ENCODE measurements at regions not wholly inside any gene's neighbourhood (a gene's known extent, or its start where the extent isn't known, plus 50 kb on each side); places are given as distances from the start of the nearest gene placed in this dataset.

DNA sequence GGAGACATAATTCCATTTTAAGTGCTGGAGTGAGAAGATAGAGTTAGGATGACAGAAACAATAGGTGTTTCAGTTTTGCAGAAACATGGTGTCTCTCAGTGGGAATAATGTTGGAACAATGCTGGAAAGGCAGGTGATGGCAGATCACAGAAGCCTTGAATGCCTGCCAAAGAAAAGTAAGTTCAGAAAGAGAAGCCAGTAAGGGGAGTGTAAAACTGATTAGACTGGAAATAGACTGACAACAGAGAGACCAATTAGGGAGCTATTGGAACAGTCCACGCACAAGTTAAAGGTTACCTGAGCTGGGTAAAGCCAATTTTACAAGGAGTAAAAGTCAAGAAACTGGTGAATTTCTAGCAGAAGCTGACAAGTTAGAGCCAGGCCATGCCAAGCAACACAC, 142.9 kb downstream of the TFAP2A start:
- Mint-ChIP-seq H3K4me1 (no peaks in the 10 kb centered on the region), H3K4me3 (no peak overlapping the region), H3K27ac (no peak overlapping the region), H3K27me3 (ENCODE audit: low read depth in 3 of 3) (peaks cover 7 to 25% (median 17%) of the 10 kb centered on the region in 3 donors), H3K9me3 (peaks cover 0 to 11% (median 2%) of the 10 kb centered on the region in 7 donors), H3K36me3 (no peaks in the 10 kb centered on the region)
- no peaks in the 10 kb centered on the region for H3K36me3 ChIP-seq (replicated peaks in 1 of 2; ENCODE audit: control insufficient read depth in 1 of 2, insufficient read depth in 2 of 2, low read length in 2 of 2)
- H3K9me3 ChIP-seq (replicated peaks in 1 of 2; ENCODE audit: control insufficient read depth in 1 of 2, insufficient read depth in 1 of 2, low read length in 2 of 2) = no peaks in the 10 kb centered on the region
- no peak for DNase-seq
- H3K27me3 ChIP-seq (ENCODE audit: control insufficient read depth in 2 of 2, insufficient read depth in 2 of 2, low read length in 2 of 2) = peaks cover 6 to 12% of the 10 kb centered on the region in 2 donors
- TF ChIP-seq, protein P1, sequence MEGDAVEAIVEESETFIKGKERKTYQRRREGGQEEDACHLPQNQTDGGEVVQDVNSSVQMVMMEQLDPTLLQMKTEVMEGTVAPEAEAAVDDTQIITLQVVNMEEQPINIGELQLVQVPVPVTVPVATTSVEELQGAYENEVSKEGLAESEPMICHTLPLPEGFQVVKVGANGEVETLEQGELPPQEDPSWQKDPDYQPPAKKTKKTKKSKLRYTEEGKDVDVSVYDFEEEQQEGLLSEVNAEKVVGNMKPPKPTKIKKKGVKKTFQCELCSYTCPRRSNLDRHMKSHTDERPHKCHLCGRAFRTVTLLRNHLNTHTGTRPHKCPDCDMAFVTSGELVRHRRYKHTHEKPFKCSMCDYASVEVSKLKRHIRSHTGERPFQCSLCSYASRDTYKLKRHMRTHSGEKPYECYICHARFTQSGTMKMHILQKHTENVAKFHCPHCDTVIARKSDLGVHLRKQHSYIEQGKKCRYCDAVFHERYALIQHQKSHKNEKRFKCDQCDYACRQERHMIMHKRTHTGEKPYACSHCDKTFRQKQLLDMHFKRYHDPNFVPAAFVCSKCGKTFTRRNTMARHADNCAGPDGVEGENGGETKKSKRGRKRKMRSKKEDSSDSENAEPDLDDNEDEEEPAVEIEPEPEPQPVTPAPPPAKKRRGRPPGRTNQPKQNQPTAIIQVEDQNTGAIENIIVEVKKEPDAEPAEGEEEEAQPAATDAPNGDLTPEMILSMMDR (IDR thresholded peaks at IDR 0.05) = no peak
- H3K4me1 ChIP-seq (ENCODE audit: control insufficient read depth in 1 of 2, insufficient read depth in 2 of 2, low read length in 2 of 2) = no peaks in the 10 kb centered on the region
- no peaks in the 10 kb centered on the region for H4K20me1 ChIP-seq (ENCODE audit: insufficient read depth, low read length)
- 100% methylated on average over 1 of the region's 1 CpG for WGBS (ENCODE audit: insufficient coverage)
- no peak overlapping the region for H3K9ac ChIP-seq (ENCODE audit: insufficient read depth, low read length, poor library complexity, severe bottlenecking)
- no peaks in the 10 kb centered on the region for H3K79me2 ChIP-seq (ENCODE audit: insufficient read depth, low read length)
- intact Hi-C loops (cut with micrococcal nuclease) = no loop called here
- no peak overlapping the region for H3K4me3 ChIP-seq (replicated peaks in 1 of 3; ENCODE audit: low read depth in 2 of 3, low read length in 3 of 3)
- H2AFZ ChIP-seq (ENCODE audit: insufficient read depth, low read depth, low read length, poor library complexity, severe bottlenecking) = no peak overlapping the region
- H3K27ac ChIP-seq (ENCODE audit: low read depth in 1 of 2, low read length in 2 of 2) = no peak overlapping the region
- H3K4me2 ChIP-seq (replicated peaks; ENCODE audit: extremely low read depth, low read length, poor library complexity, severe bottlenecking) = no peak overlapping the region

DNA sequence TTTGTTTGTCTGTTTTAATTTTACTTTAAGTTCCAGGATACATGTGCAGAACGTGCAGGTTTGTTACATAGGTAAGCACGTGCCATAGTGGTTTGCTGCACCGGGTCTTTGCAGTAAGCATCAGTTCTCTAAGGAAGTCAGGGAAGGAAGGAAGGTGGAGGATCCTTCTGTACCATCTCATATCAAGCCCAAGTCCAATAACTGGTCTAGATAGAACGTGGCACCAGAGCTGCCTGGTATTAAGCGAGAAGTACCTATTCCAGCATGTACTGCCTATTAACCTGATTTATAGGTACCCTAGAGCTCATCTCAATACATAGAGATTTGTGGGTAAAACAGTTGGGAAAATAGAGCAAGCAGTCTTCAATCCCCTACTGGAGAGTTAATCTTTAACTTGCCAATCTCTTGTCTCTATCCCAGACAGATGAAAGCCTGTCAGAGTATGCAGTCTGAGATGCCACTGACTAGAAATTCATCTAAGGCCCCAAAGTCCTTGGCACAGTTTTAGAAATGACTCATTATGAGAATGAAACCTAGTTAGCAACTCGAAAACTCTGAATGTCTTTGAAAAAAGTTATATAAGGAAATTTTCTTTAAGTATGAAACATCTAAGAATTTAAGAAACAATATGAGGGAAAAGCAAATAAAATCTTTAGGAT, 144.9 kb downstream of the TFAP2A start:
- H2AFZ ChIP-seq (ENCODE audit: insufficient read depth, low read depth, low read length, poor library complexity, severe bottlenecking) = no peak overlapping the region
- H3K4me1 ChIP-seq (ENCODE audit: control insufficient read depth in 1 of 2, insufficient read depth in 2 of 2, low read length in 2 of 2) = no peaks in the 10 kb centered on the region
- DNase-seq = no peak
- Mint-ChIP-seq H3K36me3 (no peaks in the 10 kb centered on the region), H3K27ac (no peak overlapping the region), H3K27me3 (ENCODE audit: low read depth in 3 of 3) (peaks cover 9 to 25% (median 17%) of the 10 kb centered on the region in 3 donors), H3K4me1 (no peaks in the 10 kb centered on the region), H3K4me3 (no peak overlapping the region), H3K9me3 (peaks cover 2 to 11% (median 6%) of the 10 kb centered on the region in 7 donors)
- intact Hi-C loops (cut with micrococcal nuclease) = no loop called here
- WGBS (ENCODE audit: insufficient coverage) = no CpG with 5 or more reads among the region's 6 CpGs
- peaks cover 8 to 12% of the 10 kb centered on the region in 2 donors for H3K27me3 ChIP-seq (ENCODE audit: control insufficient read depth in 2 of 2, insufficient read depth in 2 of 2, low read length in 2 of 2)
- H3K36me3 ChIP-seq (replicated peaks in 1 of 2; ENCODE audit: control insufficient read depth in 1 of 2, insufficient read depth in 2 of 2, low read length in 2 of 2) = no peaks in the 10 kb centered on the region
- no peak overlapping the region for H3K4me3 ChIP-seq (replicated peaks in 1 of 3; ENCODE audit: low read depth in 2 of 3, low read length in 3 of 3)
- TF ChIP-seq, protein P1 (IDR thresholded peaks at IDR 0.05) = no peak
- H3K9me3 ChIP-seq (replicated peaks in 1 of 2; ENCODE audit: control insufficient read depth in 1 of 2, insufficient read depth in 1 of 2, low read length in 2 of 2) = no peaks in the 10 kb centered on the region
- no peaks in the 10 kb centered on the region for H3K79me2 ChIP-seq (ENCODE audit: insufficient read depth, low read length)
- no peak overlapping the region for H3K9ac ChIP-seq (ENCODE audit: insufficient read depth, low read length, poor library complexity, severe bottlenecking)
- no peak overlapping the region for H3K4me2 ChIP-seq (replicated peaks; ENCODE audit: extremely low read depth, low read length, poor library complexity, severe bottlenecking)
- no peak overlapping the region for H3K27ac ChIP-seq (ENCODE audit: low read depth in 1 of 2, low read length in 2 of 2)
- H4K20me1 ChIP-seq (ENCODE audit: insufficient read depth, low read length) = no peaks in the 10 kb centered on the region
